ENCODE measurements at regions not wholly inside any gene's neighbourhood (a gene's known extent, or its start where the extent isn't known, plus 50 kb on each side); places are given as distances from the start of the nearest gene placed in this dataset.
"Not testable (repeated sequence)": the region's sequence is repeated elsewhere in the genome, so short reads cannot be mapped to it uniquely, and the experiment has no call there.

DNA sequence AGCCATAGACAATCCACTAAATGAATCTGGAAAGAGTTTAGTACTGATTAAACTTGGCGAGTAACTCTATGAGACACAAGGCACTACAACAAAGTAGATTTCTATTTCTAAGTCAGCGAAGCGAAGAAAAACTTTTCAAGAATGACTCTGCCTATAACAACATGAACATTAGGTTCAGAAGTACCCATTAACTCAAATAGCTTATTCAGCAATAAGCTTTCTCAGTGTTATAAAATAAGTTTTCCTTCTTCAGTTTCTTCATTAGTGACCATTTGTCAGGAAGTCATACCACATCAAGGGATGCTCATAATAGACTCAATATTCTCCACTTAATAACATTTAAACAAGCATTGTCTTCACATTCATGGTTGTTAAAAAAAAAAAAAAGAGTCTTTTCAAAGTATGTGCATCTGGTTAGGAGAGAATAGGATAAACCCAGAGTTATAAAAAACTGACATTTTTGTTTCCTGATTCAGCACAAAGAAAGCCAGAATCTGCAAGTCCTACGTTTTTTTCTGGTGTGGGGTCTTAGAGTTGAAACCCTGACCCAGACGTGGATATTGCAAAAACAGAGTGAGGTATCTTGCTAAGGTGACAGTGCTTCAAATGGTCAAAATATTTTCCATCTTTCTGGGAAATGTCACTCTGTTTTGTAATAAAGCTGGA is 148.2 kb upstream of the PREP start:
- ATAC-seq, result no peak
- Mint-ChIP-seq H3K9me3 (ENCODE audit: low read depth) (peaks cover 5% of the 10 kb centered on the region), H3K27me3 (peaks cover 6% of the 10 kb centered on the region), H3K27ac (no peak overlapping the region), H3K36me3 (peaks cover 13% of the 10 kb centered on the region), H3K4me1 (peaks cover 8% of the 10 kb centered on the region), H3K4me3 (no peak overlapping the region)
- no peak for DNase-seq
- CTCF ChIA-PET, result no interaction called here

DNA sequence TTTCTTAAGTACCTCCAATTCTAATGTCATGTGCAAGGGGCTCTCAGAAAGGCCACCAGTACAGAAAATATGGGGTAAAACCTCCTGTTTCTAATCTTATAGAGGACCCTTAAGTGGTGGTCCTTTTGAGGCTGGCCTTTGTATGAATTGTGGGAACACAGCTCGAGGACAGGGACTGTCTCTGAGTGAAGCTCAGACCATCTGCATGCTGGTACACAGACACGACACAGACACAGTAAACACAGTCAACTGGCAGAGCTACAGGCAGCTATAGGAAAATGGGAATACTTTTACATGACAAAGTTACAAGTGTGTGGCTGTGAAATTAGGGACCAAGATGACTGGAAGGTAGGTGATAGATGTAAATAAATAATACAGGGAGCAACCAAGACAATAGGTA is 143.9 kb upstream of the PREP start:
- Mint-ChIP-seq H3K4me3 (no peak overlapping the region), H3K4me1 (peaks cover 7% of the 10 kb centered on the region), H3K27ac (no peak overlapping the region), H3K36me3 (peaks cover 3% of the 10 kb centered on the region), H3K9me3 (ENCODE audit: low read depth) (peaks cover 4% of the 10 kb centered on the region), H3K27me3 (peaks cover 6% of the 10 kb centered on the region)
- CTCF ChIA-PET, result interaction anchor here (1.0 to 1.3 kb wide), 2 partner anchors 9 to 14 kb away, joined by 3 read pairs; no protein-coding TSS in a partner anchor
- ATAC-seq, result no peak
- DNase-seq, result no peak

DNA sequence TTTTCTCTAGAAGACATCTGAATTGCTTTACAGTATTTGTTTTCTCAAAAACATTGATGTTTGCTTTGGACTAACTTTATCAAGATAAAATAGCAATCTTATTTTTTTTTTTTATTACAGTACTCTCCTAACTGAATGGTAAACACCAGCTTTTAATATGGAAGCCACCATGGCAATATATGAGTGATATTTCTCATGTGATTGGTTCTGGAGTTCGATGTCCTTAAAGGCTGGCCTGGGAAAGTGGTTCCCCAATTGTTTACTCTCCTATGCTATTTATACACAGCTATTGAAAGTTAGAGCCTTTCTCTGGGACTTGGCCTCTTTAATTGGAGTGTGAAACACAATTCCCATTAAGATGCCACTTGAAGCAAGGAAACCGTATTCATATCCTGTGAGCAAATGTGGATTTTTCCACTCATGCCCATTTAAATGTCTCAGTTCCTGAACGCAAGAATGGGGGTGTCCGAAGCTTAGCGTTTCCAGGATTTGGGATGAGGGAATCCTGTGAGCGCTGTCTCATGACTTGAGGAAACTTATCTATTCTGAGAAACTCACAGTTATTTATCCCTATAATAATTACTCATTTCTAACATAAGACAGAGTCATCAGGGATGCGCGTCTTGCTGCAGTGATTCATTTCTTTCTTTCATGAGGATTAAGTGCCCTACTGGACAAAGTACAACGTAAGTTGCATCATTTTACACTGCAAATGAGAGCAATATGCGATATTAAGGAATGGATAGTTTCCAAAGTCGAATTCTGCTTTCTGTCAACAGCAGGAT is 143.3 kb upstream of the PREP start:
- Mint-ChIP-seq H3K27me3 (peaks cover 6% of the 10 kb centered on the region), H3K4me3 (no peak overlapping the region), H3K27ac (no peak overlapping the region), H3K4me1 (peaks cover 9% of the 10 kb centered on the region), H3K36me3 (peaks cover 3% of the 10 kb centered on the region), H3K9me3 (ENCODE audit: low read depth) (peaks cover 4% of the 10 kb centered on the region)
- ATAC-seq, result no peak
- CTCF ChIA-PET, result interaction anchor here (0.8 to 1.3 kb wide), 2 partner anchors 8 to 10 kb away, joined by 3 read pairs; no protein-coding TSS in a partner anchor
- no peak for DNase-seq

DNA sequence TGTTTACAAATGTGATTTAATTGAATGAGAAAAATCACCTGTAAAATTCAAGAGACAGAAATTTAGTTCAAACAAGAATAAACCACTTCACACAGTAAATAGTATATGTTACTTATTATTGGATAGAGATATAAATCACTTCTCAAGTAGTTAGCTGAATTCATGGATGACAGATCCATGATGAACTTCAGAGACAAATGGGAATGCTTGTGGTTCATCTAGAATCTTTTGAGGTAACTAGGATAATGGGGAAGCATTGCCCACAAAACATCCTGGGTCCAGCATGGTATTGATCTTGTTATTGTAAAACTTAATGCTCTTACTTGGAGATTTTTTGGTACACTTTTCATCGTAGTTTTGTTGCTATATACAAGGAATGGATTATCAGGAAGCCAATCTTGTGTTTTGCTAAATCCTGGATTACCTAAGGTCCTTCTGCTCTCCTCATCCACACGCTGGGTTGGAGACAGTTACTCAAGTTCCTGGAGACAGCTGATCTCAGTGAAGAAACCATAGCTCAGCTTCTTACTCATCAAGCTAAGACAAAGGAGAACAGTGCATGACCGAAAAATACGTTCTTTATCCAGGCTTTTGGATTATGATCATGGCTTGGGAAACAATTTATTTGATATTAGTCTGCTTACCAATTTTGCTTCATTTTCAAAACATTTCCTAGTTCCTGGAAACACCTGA is 142.5 kb upstream of the PREP start:
- H3K4me3 Mint-ChIP-seq, result no peak overlapping the region
- H3K36me3 Mint-ChIP-seq, result peaks cover 3% of the 10 kb centered on the region
- H3K9me3 Mint-ChIP-seq (ENCODE audit: low read depth), result peaks cover 4% of the 10 kb centered on the region
- ATAC-seq, result no peak
- CTCF ChIA-PET, result interaction anchor here (0.8 kb wide), 1 partner anchor 11 kb away, joined by 3 read pairs; no protein-coding TSS in a partner anchor
- peaks cover 9% of the 10 kb centered on the region for H3K4me1 Mint-ChIP-seq
- no peak overlapping the region for H3K27ac Mint-ChIP-seq
- H3K27me3 Mint-ChIP-seq, result peaks cover 6% of the 10 kb centered on the region
- DNase-seq, result no peak

DNA sequence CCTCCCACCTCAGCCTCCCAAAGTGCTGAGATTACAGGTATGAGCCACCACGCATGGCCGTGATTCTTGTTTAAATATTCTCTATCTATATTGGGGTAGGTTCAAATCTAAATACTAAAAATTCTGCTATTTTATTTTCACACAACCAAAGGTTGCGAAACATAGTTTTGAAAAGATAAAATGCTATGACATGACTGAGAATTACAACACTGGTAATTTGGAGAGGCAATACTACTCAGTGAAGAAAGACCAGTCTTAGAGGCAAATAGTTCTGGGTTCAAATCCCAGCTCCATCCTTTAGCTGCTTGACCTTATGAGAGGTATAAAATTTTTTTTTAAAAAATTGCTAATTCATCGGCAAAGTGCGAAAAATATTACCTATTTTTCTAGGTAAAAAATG is 137.0 kb upstream of the PREP start:
- peaks cover 2% of the 10 kb centered on the region for H3K9me3 Mint-ChIP-seq (ENCODE audit: low read depth)
- ATAC-seq (no peak), DNase-seq (no peak)
- no peaks in the 10 kb centered on the region for H3K36me3 Mint-ChIP-seq
- H3K4me3 Mint-ChIP-seq, result no peak overlapping the region
- no peak overlapping the region for H3K27ac Mint-ChIP-seq
- CTCF ChIA-PET, result no interaction called here
- peaks cover 2% of the 10 kb centered on the region for H3K4me1 Mint-ChIP-seq
- H3K27me3 Mint-ChIP-seq, result no peaks in the 10 kb centered on the region

DNA sequence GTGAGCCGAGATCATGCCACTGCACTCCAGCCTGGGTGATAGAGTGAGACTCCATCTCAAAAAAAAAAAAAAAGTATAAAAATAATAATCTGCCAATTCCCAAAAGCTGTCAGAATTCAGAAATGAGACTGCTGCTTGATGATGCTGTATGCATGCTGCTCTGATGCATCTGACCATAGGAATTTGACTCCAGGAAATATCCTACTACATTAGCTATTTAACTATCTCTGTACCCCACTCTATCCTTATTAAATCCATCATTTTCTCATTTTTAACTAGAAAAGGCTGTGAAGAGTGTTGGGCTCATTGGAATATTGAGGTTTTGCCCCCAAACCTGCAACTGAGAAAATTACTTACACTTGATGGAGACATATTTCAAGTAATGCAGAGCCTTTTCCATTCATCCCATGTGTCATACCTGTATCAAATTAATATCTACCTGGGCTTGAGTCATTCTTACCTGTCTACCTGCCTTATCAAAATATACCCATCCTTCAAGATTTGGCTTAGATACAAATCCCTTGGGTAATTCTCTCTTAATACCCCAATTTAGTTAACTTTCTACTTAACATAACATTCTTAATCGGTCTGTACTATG is 135.2 kb upstream of the PREP start:
- CTCF ChIA-PET, result interaction anchor here (1.2 kb wide), 1 partner anchor 9 kb away, joined by 3 read pairs; no protein-coding TSS in a partner anchor
- Mint-ChIP-seq H3K27me3 (no peaks in the 10 kb centered on the region), H3K4me3 (no peak overlapping the region), H3K4me1 (peaks cover 2% of the 10 kb centered on the region), H3K9me3 (ENCODE audit: low read depth) (peaks cover 2% of the 10 kb centered on the region), H3K27ac (no peak overlapping the region), H3K36me3 (no peaks in the 10 kb centered on the region)
- ATAC-seq, result no peak
- DNase-seq, result no peak

DNA sequence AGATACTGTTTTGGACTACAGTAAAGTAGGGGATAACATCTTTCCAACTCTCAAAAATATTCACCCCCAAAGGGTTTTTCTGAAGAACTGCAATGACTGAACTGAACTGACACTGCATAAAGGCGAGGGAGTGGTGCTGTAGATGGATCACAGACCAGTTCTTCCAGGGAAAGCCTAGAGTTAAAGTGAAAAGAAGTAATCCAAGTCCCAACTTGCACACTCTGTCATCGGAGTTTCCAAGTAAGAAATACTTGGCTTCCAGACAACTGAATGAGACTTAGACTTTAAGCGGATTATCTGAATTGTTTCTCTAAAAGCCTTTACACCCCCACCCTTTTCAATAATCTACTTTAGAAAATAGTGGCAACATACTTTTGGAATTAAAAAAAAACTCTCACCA is 134.1 kb upstream of the PREP start:
- no peak overlapping the region for H3K27ac Mint-ChIP-seq
- ATAC-seq (no peak), DNase-seq (no peak)
- peaks cover 2% of the 10 kb centered on the region for H3K4me1 Mint-ChIP-seq
- H3K9me3 Mint-ChIP-seq (ENCODE audit: low read depth), result no peaks in the 10 kb centered on the region
- peaks cover 4% of the 10 kb centered on the region for H3K27me3 Mint-ChIP-seq
- H3K4me3 Mint-ChIP-seq, result no peak overlapping the region
- CTCF ChIA-PET, result no interaction called here
- no peaks in the 10 kb centered on the region for H3K36me3 Mint-ChIP-seq

DNA sequence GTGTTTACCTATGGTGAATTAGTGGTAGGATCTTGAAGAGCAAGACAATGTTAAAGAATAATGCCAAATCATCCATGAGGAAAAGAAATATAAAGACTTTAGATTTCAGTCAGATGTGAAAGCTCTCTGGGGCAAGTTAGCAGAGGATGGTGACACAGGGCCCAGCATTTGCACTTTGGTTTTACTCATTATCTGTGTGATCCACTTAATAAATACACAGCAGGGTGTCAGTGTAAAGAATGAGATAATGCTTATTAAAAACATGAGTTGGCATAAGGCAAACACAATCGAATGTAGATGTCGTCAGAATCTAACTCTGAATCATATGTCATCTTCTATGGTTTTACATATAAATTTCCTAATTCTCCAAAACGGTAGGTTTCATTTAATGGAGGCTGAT is 130.4 kb upstream of the PREP start:
- H3K9me3 Mint-ChIP-seq (ENCODE audit: low read depth), result peaks cover 1% of the 10 kb centered on the region
- no peak for ATAC-seq

DNA sequence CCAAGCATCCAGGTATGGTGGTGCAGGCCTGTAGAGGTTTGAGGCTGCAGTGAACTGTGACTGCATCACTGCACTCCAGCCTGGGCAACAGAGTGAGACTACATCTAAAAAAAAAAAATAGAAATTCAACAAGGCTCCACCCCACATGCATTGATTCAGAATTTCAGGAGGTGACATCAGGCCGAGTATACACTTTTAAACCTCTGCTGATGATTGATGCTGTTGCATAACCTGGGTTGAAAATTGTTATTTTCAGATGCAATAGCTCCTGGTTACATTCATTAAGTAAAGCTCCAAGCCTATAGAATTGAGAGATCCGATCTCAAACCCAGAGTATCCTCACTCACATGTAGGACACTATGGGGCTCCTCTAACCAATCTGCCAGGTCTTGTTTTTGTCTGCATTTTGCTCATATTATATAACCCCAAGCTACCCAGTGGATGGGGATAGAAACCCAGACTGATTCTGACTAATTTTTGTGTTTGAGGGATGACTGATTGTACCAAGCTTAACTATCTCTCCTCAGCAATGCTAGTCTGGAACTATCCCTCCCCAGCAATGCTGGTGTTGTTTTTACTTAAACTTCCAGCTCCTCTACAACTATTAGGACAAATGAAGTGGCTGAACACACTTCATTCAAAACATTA is 123.5 kb upstream of the PREP start:
- DNase-seq (no peak), ATAC-seq (no peak)
- CTCF ChIA-PET, result no interaction called here
- H3K4me1 Mint-ChIP-seq, result peaks cover 13% of the 10 kb centered on the region
- H3K36me3 Mint-ChIP-seq, result peaks cover 16% of the 10 kb centered on the region
- H3K9me3 Mint-ChIP-seq (ENCODE audit: low read depth), result peaks cover 6% of the 10 kb centered on the region
- no peak overlapping the region for H3K4me3 Mint-ChIP-seq
- no peaks in the 10 kb centered on the region for H3K27me3 Mint-ChIP-seq
- H3K27ac Mint-ChIP-seq, result no peak overlapping the region

More for the DNA sequence above, 130.4 kb upstream of the PREP start:
- DNase-seq, result no peak
- no peak overlapping the region for H3K4me3 Mint-ChIP-seq
- H3K36me3 Mint-ChIP-seq, result peaks cover 2% of the 10 kb centered on the region
- CTCF ChIA-PET, result interaction anchor here (1.5 kb wide), 1 partner anchor 9 kb away, joined by 3 read pairs; no protein-coding TSS in a partner anchor
- H3K27me3 Mint-ChIP-seq, result peaks cover 5% of the 10 kb centered on the region
- H3K27ac Mint-ChIP-seq, result no peak overlapping the region
- no peaks in the 10 kb centered on the region for H3K4me1 Mint-ChIP-seq

DNA sequence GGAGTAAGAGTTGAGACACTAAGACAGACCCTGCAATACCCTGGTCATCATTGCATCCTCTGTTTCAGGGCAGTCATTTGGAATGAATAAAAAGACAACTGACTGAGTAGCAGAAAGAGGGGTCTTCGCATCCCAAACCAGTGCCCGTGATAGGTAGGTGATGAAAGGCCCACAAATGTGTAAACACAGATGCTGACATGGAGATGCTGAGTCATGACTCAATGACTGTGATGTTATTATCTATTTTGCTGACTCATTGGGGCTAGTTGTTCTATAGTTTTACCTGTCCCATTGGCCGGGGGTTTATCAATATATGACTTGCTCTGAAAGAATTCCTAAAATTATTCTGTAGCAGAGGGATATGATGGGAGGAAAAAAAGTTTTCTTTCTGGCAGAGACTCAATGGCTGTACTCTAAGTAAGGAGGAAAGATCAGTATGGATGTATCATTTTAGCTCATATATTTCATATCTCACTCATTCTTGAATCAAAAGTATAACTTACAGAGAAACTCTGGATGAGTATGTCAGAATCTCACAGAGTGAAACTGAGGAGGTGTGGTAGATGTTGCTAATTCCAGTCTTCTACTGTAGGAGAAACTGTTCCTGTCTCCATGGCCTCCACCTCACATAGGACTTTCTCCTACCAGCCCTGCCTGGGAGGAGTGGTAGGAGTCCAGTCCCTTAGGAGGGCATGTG is 119.9 kb upstream of the PREP start:
- Mint-ChIP-seq H3K27me3 (no peaks in the 10 kb centered on the region), H3K4me3 (no peak overlapping the region), H3K27ac (no peak overlapping the region), H3K36me3 (peaks cover 23% of the 10 kb centered on the region), H3K9me3 (ENCODE audit: low read depth) (peaks cover 4% of the 10 kb centered on the region), H3K4me1 (peaks cover 13% of the 10 kb centered on the region)
- DNase-seq (no peak), ATAC-seq (no peak)
- CTCF ChIA-PET, result no interaction called here

DNA sequence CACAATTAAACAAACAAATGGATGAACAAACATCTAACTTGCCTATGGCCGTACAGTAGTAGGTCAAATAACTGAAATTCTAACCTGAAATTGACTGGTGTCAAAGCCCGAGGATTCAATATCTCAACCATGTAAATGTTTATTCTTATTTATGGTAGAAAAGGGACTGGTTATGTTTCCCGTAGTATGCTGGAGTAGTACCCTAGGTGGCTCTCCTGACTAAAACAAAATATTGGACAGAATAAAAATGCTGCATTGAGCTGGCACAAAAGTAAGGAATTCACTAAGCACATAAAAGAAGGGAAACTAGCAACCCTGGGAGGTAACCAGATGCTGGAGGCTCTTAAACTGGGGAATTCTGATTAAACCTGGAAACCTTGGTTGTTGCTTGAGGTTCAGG is 117.1 kb upstream of the PREP start:
- Mint-ChIP-seq H3K27ac (no peak overlapping the region), H3K4me1 (peaks cover 13% of the 10 kb centered on the region), H3K9me3 (ENCODE audit: low read depth) (peaks cover 7% of the 10 kb centered on the region), H3K27me3 (no peaks in the 10 kb centered on the region), H3K36me3 (peaks cover 22% of the 10 kb centered on the region), H3K4me3 (no peak overlapping the region)
- CTCF ChIA-PET, result no interaction called here
- no peak for DNase-seq
- ATAC-seq, result no peak

DNA sequence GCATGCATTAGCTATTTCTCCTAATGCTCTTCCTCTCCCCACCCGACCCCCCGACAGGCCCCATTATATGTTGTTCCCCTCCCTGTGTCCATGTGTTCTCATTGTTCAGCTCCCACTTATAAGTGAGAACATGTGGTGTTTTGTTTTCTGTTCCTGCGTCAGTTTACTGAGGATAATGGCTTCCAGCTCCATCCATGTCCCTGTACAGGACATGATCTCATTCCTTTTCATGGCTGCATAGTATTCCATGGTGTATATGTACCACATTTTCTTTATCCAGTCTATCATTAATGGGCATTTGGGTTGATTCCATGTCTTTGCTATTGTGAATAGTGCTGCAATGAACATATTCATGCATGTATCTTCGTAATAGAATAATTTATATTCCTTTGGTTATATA is 116.1 kb upstream of the PREP start:
- ATAC-seq; H3K27ac Mint-ChIP-seq; H3K4me3 Mint-ChIP-seq; DNase-seq; H3K27me3 Mint-ChIP-seq; CTCF ChIA-PET; H3K9me3 Mint-ChIP-seq (ENCODE audit: low read depth): not testable (repeated sequence)
- H3K36me3 Mint-ChIP-seq, result peaks cover 17% of the 10 kb centered on the region
- H3K4me1 Mint-ChIP-seq, result peaks cover 12% of the 10 kb centered on the region
